SK-N-SH (cell line): ENCODE measurements at regions not wholly inside any gene's neighbourhood (a gene's known extent, or its start where the extent isn't known, plus 50 kb on each side); places are given as distances from the start of the nearest gene placed in this dataset.
"Not testable (repeated sequence)": the region's sequence is repeated elsewhere in the genome, so short reads cannot be mapped to it uniquely, and the experiment has no call there.

Experiments used
- CTCF ChIA-PET: fragments of 300-600, 350-600 bp; formaldehyde crosslinking; extraction: SDS; loops from one replicate; lab custom pipeline; 2021; lab: Yijun Ruan, JAX
- POLR2A ChIA-PET: fragments of 350-600 bp; sonication (Branson Sonifier 250); formaldehyde crosslinking; extraction: SDS; loops from one replicate; lab custom pipeline; 2020; ENCODE audit warnings: antibody characterized with exemption, inconsistent platforms; lab: Yijun Ruan, JAX
- DNase-seq: peaks from one replicate; pipeline ENCODE4 v3.0.0; 2012
- H2AFZ ChIP-seq: fragments of 200-600 bp; sonication (generic); 2 replicates; pipeline ENCODE4 v1.8.1; 2016; ENCODE audit warnings: antibody characterized with exemption, mild to moderate bottlenecking, low read depth
- H3F3A ChIP-seq: fragments of 200-600 bp; sonication (generic); replicated peaks from 2 replicates; pipeline ENCODE3; 2016; ENCODE audit warnings: antibody characterized with exemption, mild to moderate bottlenecking; ENCODE audit not compliant: insufficient read depth
- H3K27ac ChIP-seq, 2 experiments: fragments of 200-500 bp in 1 of 2; fragments of 200-600 bp in 1 of 2; sonication (Bioruptor generic) in 1 of 2; sonication (generic), shearing (Covaris generic) in 1 of 2; 2 replicates each; pipeline versions ENCODE4 v1.5.1 to v1.6.1; 2014 to 2016; ENCODE audit warnings: low read depth in 2 of 2, inconsistent platforms in 1 of 2, low read length in 1 of 2, mild to moderate bottlenecking in 1 of 2, mixed read lengths in 1 of 2
- H3K27me3 ChIP-seq: fragments of 200-600 bp; sonication (generic), shearing (Covaris generic); 2 replicates; pipeline ENCODE4 v1.6.1; 2016; ENCODE audit warnings: mixed run types; ENCODE audit not compliant: insufficient read depth
- H3K36me3 ChIP-seq, 2 experiments: fragments of 200-500 bp in 1 of 2; fragments of 200-600 bp in 1 of 2; sonication (Bioruptor generic) in 1 of 2; sonication (generic) in 1 of 2; replicated peaks in 1 of 2; 2 replicates each; pipeline versions ENCODE3 to v1.5.1; 2014 to 2016; ENCODE audit warnings: low read length in 1 of 2, mild to moderate bottlenecking in 1 of 2; ENCODE audit not compliant: insufficient read depth in 2 of 2, control insufficient read depth in 1 of 2
- H3K4me1 ChIP-seq, 2 experiments: fragments of 200-500 bp in 1 of 2; fragments of 200-600 bp in 1 of 2; sonication (Bioruptor generic) in 1 of 2; sonication (generic), shearing (Covaris generic) in 1 of 2; 2 replicates each; pipeline versions ENCODE4 v1.5.1 to v1.6.1; 2014 to 2016; ENCODE audit warnings: low read depth in 1 of 2, low read length in 1 of 2, mixed run types in 1 of 2; ENCODE audit not compliant: insufficient read depth in 2 of 2, control insufficient read depth in 1 of 2
- H3K4me2 ChIP-seq: fragments of 200-600 bp; sonication (generic), shearing (Covaris generic); 2 replicates; pipeline ENCODE4 v1.6.1; 2017; ENCODE audit warnings: mixed run types
- H3K4me3 ChIP-seq, 2 experiments: fragments of 200-500 bp in 1 of 2; fragments of 200-600 bp in 1 of 2; sonication (Bioruptor generic) in 1 of 2; sonication (generic), shearing (Covaris generic) in 1 of 2; 2 replicates each; pipeline versions ENCODE4 v1.5.1 to v1.8.1; 2014 to 2016; ENCODE audit warnings: low read depth in 2 of 2, inconsistent platforms in 1 of 2, low read length in 1 of 2, mild to moderate bottlenecking in 1 of 2, mixed read lengths in 1 of 2, moderate library complexity in 1 of 2
- H3K79me2 ChIP-seq: fragments of 200-600 bp; sonication (generic); 2 replicates; pipeline ENCODE4 v1.8.1; 2017; ENCODE audit warnings: mild to moderate bottlenecking; ENCODE audit not compliant: insufficient read depth
- H3K9ac ChIP-seq: fragments of 200-600 bp; sonication (generic); 2 replicates; pipeline ENCODE4 v1.6.1; 2017; ENCODE audit warnings: mixed run types
- H3K9me2 ChIP-seq: fragments of 200-600 bp; sonication (generic); 2 replicates; pipeline ENCODE4 v1.6.1; 2017; ENCODE audit warnings: mixed run types
- H3K9me3 ChIP-seq: fragments of 200-600 bp; sonication (generic); 2 replicates; pipeline ENCODE4 v1.6.1; 2017; ENCODE audit warnings: mixed run types, mild to moderate bottlenecking, moderate library complexity
- H4K20me1 ChIP-seq: fragments of 200-600 bp; sonication (generic); 2 replicates; pipeline ENCODE4 v1.6.1; 2017; ENCODE audit warnings: mild to moderate bottlenecking, mixed run types; ENCODE audit not compliant: insufficient read depth
- EP300 ChIP-seq, 2 experiments: IDR thresholded peaks; 2 replicates each; pipeline versions ENCODE4 v1.4.0 to v1.6.1; 2012; ENCODE audit warnings: borderline replicate concordance in 1 of 2, low read depth in 1 of 2, low read length in 1 of 2
- FOSL2 ChIP-seq: IDR thresholded peaks from 2 replicates; pipeline ENCODE4 v1.4.0; 2012; ENCODE audit warnings: low read depth, mild to moderate bottlenecking, moderate library complexity, borderline replicate concordance
- FOXM1 ChIP-seq: IDR thresholded peaks from 2 replicates; pipeline ENCODE4 v1.4.0; 2012; ENCODE audit warnings: low read depth, mild to moderate bottlenecking
- GATA2 ChIP-seq: sonication (generic); formaldehyde crosslinking; IDR thresholded peaks from 2 replicates; pipeline ENCODE4 v1.5.0; 2020; ENCODE audit warnings: mild to moderate bottlenecking, missing genetic modification reagents
- MAX ChIP-seq: IDR thresholded peaks from 2 replicates; pipeline ENCODE4 v1.4.0; 2012; ENCODE audit warnings: low read depth
- MEF2A ChIP-seq: IDR thresholded peaks from 2 replicates; pipeline ENCODE4 v1.4.0; 2012; ENCODE audit warnings: low read depth, borderline replicate concordance
- NFIC ChIP-seq: IDR thresholded peaks from 2 replicates; pipeline ENCODE4 v1.4.0; 2012; ENCODE audit warnings: borderline replicate concordance
- POLR2AphosphoS5 ChIP-seq: IDR thresholded peaks from 2 replicates; pipeline ENCODE4 v1.6.1; 2012; ENCODE audit warnings: low read depth, low read length
- RAD21 ChIP-seq: IDR thresholded peaks from 2 replicates; pipeline ENCODE4 v1.6.1; 2012; ENCODE audit warnings: mild to moderate bottlenecking, low read length
- REST ChIP-seq: IDR thresholded peaks from 2 replicates; pipeline ENCODE4 v1.6.1; 2012; ENCODE audit warnings: mild to moderate bottlenecking, low read depth, low read length, moderate library complexity
- TAF1 ChIP-seq: IDR thresholded peaks from 2 replicates; pipeline ENCODE4 v1.6.1; 2012; ENCODE audit warnings: low read depth, mild to moderate bottlenecking, low read length, moderate library complexity, borderline replicate concordance
- YY1 ChIP-seq: IDR thresholded peaks from 2 replicates; pipeline ENCODE4 v1.4.0; 2012; ENCODE audit warnings: low read depth, mild to moderate bottlenecking
- ZBTB33 ChIP-seq: IDR thresholded peaks from 2 replicates; pipeline ENCODE4 v1.4.0; 2012; ENCODE audit warnings: low read depth, borderline replicate concordance
- WGBS: methylation state at CpG from one replicate; pipeline ENCODE4 v1.1.6; 2017; ENCODE audit warnings: low lambda C conversion rate; 5-methylcytosine and 5-hydroxymethylcytosine counted together
- TF ChIP-seq, protein P1 (sequence below): IDR thresholded peaks from 2 replicates; pipeline ENCODE4; 2012
- TF ChIP-seq, protein P2 (sequence below): fragments of 150-350 bp; IDR thresholded peaks from 2 replicates; pipeline ENCODE4 v1.6.1; 2017; ENCODE audit warnings: antibody characterized with exemption, low read length, low read depth, borderline replicate concordance

DNA sequence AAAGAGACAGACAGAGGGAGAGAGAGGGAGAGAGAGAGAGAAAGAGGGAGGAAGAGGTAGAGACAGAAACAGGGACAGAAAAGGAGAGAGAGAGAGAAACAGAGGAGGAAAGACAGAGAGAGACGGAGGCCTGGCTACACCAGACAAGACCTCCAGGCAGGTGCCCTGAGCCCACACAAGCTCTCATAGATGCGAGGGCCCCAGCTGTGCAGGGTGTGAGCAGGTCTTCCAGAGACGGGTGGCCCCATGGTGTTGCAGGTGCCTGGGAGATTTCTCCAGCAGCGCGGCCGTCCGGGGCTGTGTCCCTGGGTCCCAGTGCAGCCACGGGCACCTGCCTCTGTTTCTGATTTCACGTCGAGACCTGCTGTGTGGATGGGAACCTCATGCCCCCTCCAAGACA lies 253.0 kb downstream of the SHOX start:
- Histone ChIP-seq H3K4me1 (no peaks in the 10 kb centered on the region), H3F3A (no peaks in the 10 kb centered on the region), H3K4me3 (no peak overlapping the region), H3K9ac (no peak overlapping the region), H3K4me2 (no peak overlapping the region), H3K36me3 (no peaks in the 10 kb centered on the region), H3K9me3 (no peaks in the 10 kb centered on the region; the same call in 1 of the 2 replicates), H2AFZ (no peak overlapping the region), H4K20me1 (no peaks in the 10 kb centered on the region), H3K79me2 (no peaks in the 10 kb centered on the region), H3K9me2 (no peaks in the 10 kb centered on the region; the same call in 1 of the 2 replicates), H3K27ac (no peak overlapping the region), H3K27me3 (no peaks in the 10 kb centered on the region)
- WGBS: 18% methylated on average over 4 of the region's 10 CpGs
- TF ChIP-seq, protein P1, sequence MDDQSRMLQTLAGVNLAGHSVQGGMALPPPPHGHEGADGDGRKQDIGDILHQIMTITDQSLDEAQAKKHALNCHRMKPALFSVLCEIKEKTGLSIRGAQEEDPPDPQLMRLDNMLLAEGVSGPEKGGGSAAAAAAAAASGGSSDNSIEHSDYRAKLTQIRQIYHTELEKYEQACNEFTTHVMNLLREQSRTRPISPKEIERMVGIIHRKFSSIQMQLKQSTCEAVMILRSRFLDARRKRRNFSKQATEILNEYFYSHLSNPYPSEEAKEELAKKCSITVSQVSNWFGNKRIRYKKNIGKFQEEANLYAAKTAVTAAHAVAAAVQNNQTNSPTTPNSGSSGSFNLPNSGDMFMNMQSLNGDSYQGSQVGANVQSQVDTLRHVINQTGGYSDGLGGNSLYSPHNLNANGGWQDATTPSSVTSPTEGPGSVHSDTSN: no peak
- TF ChIP-seq, protein P2, sequence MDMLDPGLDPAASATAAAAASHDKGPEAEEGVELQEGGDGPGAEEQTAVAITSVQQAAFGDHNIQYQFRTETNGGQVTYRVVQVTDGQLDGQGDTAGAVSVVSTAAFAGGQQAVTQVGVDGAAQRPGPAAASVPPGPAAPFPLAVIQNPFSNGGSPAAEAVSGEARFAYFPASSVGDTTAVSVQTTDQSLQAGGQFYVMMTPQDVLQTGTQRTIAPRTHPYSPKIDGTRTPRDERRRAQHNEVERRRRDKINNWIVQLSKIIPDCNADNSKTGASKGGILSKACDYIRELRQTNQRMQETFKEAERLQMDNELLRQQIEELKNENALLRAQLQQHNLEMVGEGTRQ: no peak
- no peak for TF ChIP-seq RAD21
- TF ChIP-seq NFIC: no peak
- no peak for TF ChIP-seq EP300 (IDR thresholded peaks at IDR 0.05; ENCODE audit: borderline replicate concordance in 1 of 2, low read depth in 1 of 2, low read length in 1 of 2)
- no peak for TF ChIP-seq MAX
- TF ChIP-seq MEF2A: no peak
- TF ChIP-seq FOSL2: no peak
- TF ChIP-seq FOXM1: no peak
- TF ChIP-seq TAF1: no peak
- TF ChIP-seq REST: no peak
- no peak for TF ChIP-seq POLR2AphosphoS5
- TF ChIP-seq GATA2 (CRISPR knock-in tag): no peak
- TF ChIP-seq ZBTB33: no peak
- TF ChIP-seq YY1: no peak
- no peak for DNase-seq
- POLR2A ChIA-PET: no interaction called here
- CTCF ChIA-PET: no interaction called here

- H3F3A ChIP-seq, H3K9me3 ChIP-seq, H3K4me2 ChIP-seq, CTCF ChIA-PET, H3K9ac ChIP-seq, H3K36me3 ChIP-seq, DNase-seq, H3K79me2 ChIP-seq, H2AFZ ChIP-seq, H3K9me2 ChIP-seq, H4K20me1 ChIP-seq, POLR2A ChIA-PET, H3K27me3 ChIP-seq, H3K27ac ChIP-seq, H3K4me1 ChIP-seq, H3K4me3 ChIP-seq: not testable (repeated sequence)
- WGBS: 22% methylated on average over 11 of the region's 11 CpGs
These were observed 249.4 kb downstream of the SHOX start for GRCh38 chrX:879756-880698.
